H1 (cell line): ENCODE measurements at regions not wholly inside any gene's neighbourhood (a gene's known extent, or its start where the extent isn't known, plus 50 kb on each side); places are given as distances from the start of the nearest gene placed in this dataset.

Experiments
- ATF3 ChIP-seq: IDR thresholded peaks from 2 replicates; pipeline ENCODE4 v1.6.1; 2011; ENCODE audit warnings: low read depth, mild to moderate bottlenecking, low read length; ENCODE audit not compliant: insufficient read depth
- BACH1 ChIP-seq: IDR thresholded peaks from 2 replicates; pipeline ENCODE4 v1.6.1; 2012; ENCODE audit warnings: low read length, improper control_type of control experiment
- CEBPB ChIP-seq: IDR thresholded peaks from 2 replicates; pipeline ENCODE4 v1.6.1; 2012; ENCODE audit warnings: low read depth, low read length
- CTCF ChIP-seq, 3 experiments: IDR thresholded peaks; 1 replicate in 2 of 3; 2 replicates in 1 of 3; pipeline versions ENCODE4 v1.5.1 to v1.6.1; 2011; ENCODE audit warnings: low read length in 3 of 3, mild to moderate bottlenecking in 3 of 3, inconsistent platforms in 2 of 3, low read depth in 1 of 3, moderate library complexity in 1 of 3; ENCODE audit not compliant: insufficient read depth in 1 of 3; ENCODE audit errors: control extremely low read depth in 1 of 3
- EGR1 ChIP-seq: IDR thresholded peaks from 2 replicates; pipeline ENCODE4 v1.6.1; 2011; ENCODE audit warnings: low read depth, low read length, borderline replicate concordance
- POLR2A ChIP-seq, 2 experiments: IDR thresholded peaks; 1 replicate in 1 of 2; 2 replicates in 1 of 2; pipeline ENCODE4 v1.6.1; 2011; ENCODE audit warnings: low read depth in 2 of 2, low read length in 2 of 2, mild to moderate bottlenecking in 2 of 2; ENCODE audit errors: control extremely low read depth in 1 of 2
- POLR2AphosphoS5 ChIP-seq: IDR thresholded peaks from 2 replicates; pipeline ENCODE4 v1.6.1; 2011; ENCODE audit warnings: low read depth, low read length
- SIN3A ChIP-seq, 2 experiments: IDR thresholded peaks in 1 of 2; conservative IDR thresholded peaks in 1 of 2; 2 replicates each; pipeline ENCODE4 v1.6.1; 2011 to 2012; ENCODE audit warnings: low read length in 2 of 2, improper control_type of control experiment in 1 of 2, low read depth in 1 of 2, mild to moderate bottlenecking in 1 of 2
- USF2 ChIP-seq: IDR thresholded peaks from 2 replicates; pipeline ENCODE4 v1.6.1; 2011; ENCODE audit warnings: low read length, improper control_type of control experiment

- TF ChIP-seq USF2: no peak
- no peak for TF ChIP-seq ATF3
- TF ChIP-seq CTCF (IDR thresholded peaks at IDR 0.05; ENCODE audit: control extremely low read depth in 1 of 3, insufficient read depth in 1 of 3, low read depth in 1 of 3, low read length in 3 of 3): no peak
- no peak for TF ChIP-seq POLR2AphosphoS5
- TF ChIP-seq SIN3A (conservative IDR thresholded peaks at IDR 0.05 in 1 of 2, IDR thresholded peaks at IDR 0.05 in 1 of 2; ENCODE audit: low read depth in 1 of 2, low read length in 2 of 2): no peak
- no peak for TF ChIP-seq EGR1
- no peak for TF ChIP-seq POLR2A (IDR thresholded peaks at IDR 0.05; ENCODE audit: control extremely low read depth in 1 of 2, low read depth in 2 of 2, low read length in 2 of 2)
- no peak for TF ChIP-seq CEBPB
- no peak for TF ChIP-seq BACH1
Measured at GRCh38 chr5:42235837-42236236, 187.4 kb upstream of the GHR start.
